Peyer's patch (tissue), 4 donors: ENCODE measurements at regions not wholly inside any gene's neighbourhood (a gene's known extent, or its start where the extent isn't known, plus 50 kb on each side); places are given as distances from the start of the nearest gene placed in this dataset.

ENCODE experiments used
- CTCF ChIP-seq, 6 experiments: fragments of 450-650 bp in 4 of 6; fragments of 200-600 bp in 2 of 6; sonication (generic) in 1 of 6; IDR thresholded peaks; one replicate each; pipeline ENCODE4 v1.5.1; 2017 to 2019; ENCODE audit warnings: antibody characterized with exemption in 6 of 6, mild to moderate bottlenecking in 3 of 6, moderate library complexity in 1 of 6
- POLR2A ChIP-seq, 2 donors: fragments of 450-650 bp; IDR thresholded peaks; one replicate each; pipeline ENCODE4 v1.5.1; 2017; ENCODE audit warnings: antibody characterized with exemption in 2 of 2, mild to moderate bottlenecking in 2 of 2, moderate library complexity in 2 of 2

GRCh38 chr14:62071039-62071438 lies 308.8 kb downstream of the SNAPC1 start:
- TF ChIP-seq CTCF (IDR thresholded peaks at IDR 0.05) (no peak), POLR2A (IDR thresholded peaks at IDR 0.05) (no peak)
